Endothelial cell of umbilical vein (primary cell): ENCODE measurements at regions not wholly inside any gene's neighbourhood (a gene's known extent, or its start where the extent isn't known, plus 50 kb on each side); places are given as distances from the start of the nearest gene placed in this dataset.

Experiments used
- CTCF ChIP-seq, 2 donors: IDR thresholded peaks; 1 replicate in 1 of 2; 2 replicates in 1 of 2; pipeline ENCODE4 v1.5.1; 2011; ENCODE audit warnings: low read length in 2 of 2, mild to moderate bottlenecking in 2 of 2, moderate library complexity in 2 of 2, control low read depth in 1 of 2, inconsistent platforms in 1 of 2, low read depth in 1 of 2; ENCODE audit not compliant: insufficient read depth in 1 of 2; ENCODE audit errors: extremely low read depth in 1 of 2
- EZH2 ChIP-seq: IDR thresholded peaks from 2 replicates; pipeline ENCODE4 v1.6.1; 2012; ENCODE audit warnings: borderline replicate concordance, low read depth, mild to moderate bottlenecking, moderate library complexity, low read length, inconsistent platforms; ENCODE audit not compliant: severe bottlenecking
- GATA2 ChIP-seq: IDR thresholded peaks from 2 replicates; pipeline ENCODE4 v1.7.0; 2011; ENCODE audit warnings: low read depth, mild to moderate bottlenecking, moderate library complexity, mixed read lengths, low read length; ENCODE audit not compliant: insufficient read length, insufficient read depth
- JUN ChIP-seq: IDR thresholded peaks from 2 replicates; pipeline ENCODE4 v1.6.1; 2011; ENCODE audit warnings: borderline replicate concordance, low read depth; ENCODE audit not compliant: insufficient read length, insufficient read depth
- POLR2A ChIP-seq: IDR thresholded peaks from 2 replicates; pipeline ENCODE4 v1.6.1; 2012; ENCODE audit warnings: low read depth, mild to moderate bottlenecking, control low read depth, low read length
- POLR2AphosphoS5 ChIP-seq: IDR thresholded peaks from 2 replicates; pipeline ENCODE4 v1.6.1; 2012; ENCODE audit warnings: low read depth, mild to moderate bottlenecking, control low read depth, low read length, moderate library complexity; ENCODE audit not compliant: insufficient read depth

GRCh38 chr2:60054571-60055340, 498.7 kb downstream of the BCL11A start:
- TF ChIP-seq POLR2A (no peak), JUN (no peak), EZH2 (no peak), CTCF (IDR thresholded peaks at IDR 0.05; ENCODE audit: extremely low read depth in 1 of 2, insufficient read depth in 1 of 2, low read depth in 1 of 2, low read length in 2 of 2) (no peak), POLR2AphosphoS5 (no peak), GATA2 (no peak)
